IMR-90 (cell line): ENCODE measurements at regions not wholly inside any gene's neighbourhood (a gene's known extent, or its start where the extent isn't known, plus 50 kb on each side); places are given as distances from the start of the nearest gene placed in this dataset.

Experiments
- CEBPB ChIP-seq: IDR thresholded peaks from 2 replicates; pipeline ENCODE4 v1.6.1; 2012; ENCODE audit warnings: low read depth, low read length, improper control_type of control experiment
- FOS ChIP-seq: fragments of 150-350 bp; IDR thresholded peaks from 2 replicates; pipeline ENCODE4 v1.6.1; 2016; ENCODE audit warnings: low read depth, low read length
- MAFK ChIP-seq: IDR thresholded peaks from 2 replicates; pipeline ENCODE4 v1.6.1; 2012; ENCODE audit warnings: low read depth, low read length, improper control_type of control experiment
- MAZ ChIP-seq: IDR thresholded peaks from 2 replicates; pipeline ENCODE4 v1.6.1; 2012; ENCODE audit warnings: low read depth, mild to moderate bottlenecking, low read length, improper control_type of control experiment, moderate library complexity, borderline replicate concordance
- MXI1 ChIP-seq: IDR thresholded peaks from 2 replicates; pipeline ENCODE4 v1.6.1; 2012; ENCODE audit warnings: low read depth, mild to moderate bottlenecking, low read length, moderate library complexity, borderline replicate concordance
- POLR2A ChIP-seq: IDR thresholded peaks from 2 replicates; pipeline ENCODE4 v1.6.1; 2012; ENCODE audit warnings: mild to moderate bottlenecking, low read depth, low read length
- RAD21 ChIP-seq: IDR thresholded peaks from 2 replicates; pipeline ENCODE4 v1.6.1; 2012; ENCODE audit warnings: low read length, improper control_type of control experiment
- RFX5 ChIP-seq: IDR thresholded peaks from 2 replicates; pipeline ENCODE4 v1.8.0; 2012; ENCODE audit warnings: low read depth, mild to moderate bottlenecking, low read length, moderate library complexity
- SMC3 ChIP-seq: fragments of 150-350 bp; IDR thresholded peaks from 2 replicates; pipeline ENCODE4 v1.6.1; 2016; ENCODE audit warnings: low read depth, mild to moderate bottlenecking, antibody characterized with exemption, low read length, moderate library complexity
- TF ChIP-seq, protein P1 (sequence below): conservative IDR thresholded peaks from 2 replicates; pipeline ENCODE4 v1.5.1; 2012; ENCODE audit warnings: mild to moderate bottlenecking, low read depth, low read length, improper control_type of control experiment
- TF ChIP-seq, protein P2 (sequence below): fragments of 150-350 bp; IDR thresholded peaks from 2 replicates; pipeline ENCODE4 v1.6.1; 2016; ENCODE audit warnings: low read depth, mild to moderate bottlenecking, low read length, moderate library complexity, borderline replicate concordance
- TF ChIP-seq, protein P3 (sequence below): fragments of 150-350 bp; IDR thresholded peaks from 2 replicates; pipeline ENCODE4 v1.6.1; 2017; ENCODE audit warnings: mild to moderate bottlenecking, antibody characterized with exemption, low read length, low read depth

DNA sequence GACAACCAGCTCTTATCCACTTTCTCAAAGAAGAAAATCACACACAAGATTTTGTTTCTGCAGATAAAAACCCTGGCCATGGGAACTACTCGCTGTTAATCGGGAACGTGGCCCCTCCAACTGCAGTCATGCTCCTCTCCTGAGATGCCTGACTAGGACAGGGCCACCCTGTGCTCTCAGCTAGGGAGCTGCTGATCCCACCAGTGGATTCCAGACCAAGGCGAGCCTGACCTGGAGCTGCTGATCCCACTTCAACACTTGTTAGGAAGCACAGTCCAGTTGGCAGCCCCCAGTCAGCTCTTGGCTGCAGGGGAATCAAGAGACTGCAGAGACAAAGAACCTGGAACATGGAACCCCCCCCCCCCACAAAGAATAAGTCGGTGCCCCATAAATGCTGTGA is 474.3 kb upstream of the MGMT start:
- TF ChIP-seq, protein P1, sequence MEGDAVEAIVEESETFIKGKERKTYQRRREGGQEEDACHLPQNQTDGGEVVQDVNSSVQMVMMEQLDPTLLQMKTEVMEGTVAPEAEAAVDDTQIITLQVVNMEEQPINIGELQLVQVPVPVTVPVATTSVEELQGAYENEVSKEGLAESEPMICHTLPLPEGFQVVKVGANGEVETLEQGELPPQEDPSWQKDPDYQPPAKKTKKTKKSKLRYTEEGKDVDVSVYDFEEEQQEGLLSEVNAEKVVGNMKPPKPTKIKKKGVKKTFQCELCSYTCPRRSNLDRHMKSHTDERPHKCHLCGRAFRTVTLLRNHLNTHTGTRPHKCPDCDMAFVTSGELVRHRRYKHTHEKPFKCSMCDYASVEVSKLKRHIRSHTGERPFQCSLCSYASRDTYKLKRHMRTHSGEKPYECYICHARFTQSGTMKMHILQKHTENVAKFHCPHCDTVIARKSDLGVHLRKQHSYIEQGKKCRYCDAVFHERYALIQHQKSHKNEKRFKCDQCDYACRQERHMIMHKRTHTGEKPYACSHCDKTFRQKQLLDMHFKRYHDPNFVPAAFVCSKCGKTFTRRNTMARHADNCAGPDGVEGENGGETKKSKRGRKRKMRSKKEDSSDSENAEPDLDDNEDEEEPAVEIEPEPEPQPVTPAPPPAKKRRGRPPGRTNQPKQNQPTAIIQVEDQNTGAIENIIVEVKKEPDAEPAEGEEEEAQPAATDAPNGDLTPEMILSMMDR = no peak
- no peak for TF ChIP-seq FOS
- TF ChIP-seq SMC3 = no peak
- TF ChIP-seq MXI1 = no peak
- no peak for TF ChIP-seq RFX5
- TF ChIP-seq, protein P2, sequence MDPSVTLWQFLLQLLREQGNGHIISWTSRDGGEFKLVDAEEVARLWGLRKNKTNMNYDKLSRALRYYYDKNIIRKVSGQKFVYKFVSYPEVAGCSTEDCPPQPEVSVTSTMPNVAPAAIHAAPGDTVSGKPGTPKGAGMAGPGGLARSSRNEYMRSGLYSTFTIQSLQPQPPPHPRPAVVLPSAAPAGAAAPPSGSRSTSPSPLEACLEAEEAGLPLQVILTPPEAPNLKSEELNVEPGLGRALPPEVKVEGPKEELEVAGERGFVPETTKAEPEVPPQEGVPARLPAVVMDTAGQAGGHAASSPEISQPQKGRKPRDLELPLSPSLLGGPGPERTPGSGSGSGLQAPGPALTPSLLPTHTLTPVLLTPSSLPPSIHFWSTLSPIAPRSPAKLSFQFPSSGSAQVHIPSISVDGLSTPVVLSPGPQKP = no peak
- no peak for TF ChIP-seq POLR2A
- no peak for TF ChIP-seq CEBPB
- no peak for TF ChIP-seq MAFK
- no peak for TF ChIP-seq RAD21
- TF ChIP-seq, protein P3, sequence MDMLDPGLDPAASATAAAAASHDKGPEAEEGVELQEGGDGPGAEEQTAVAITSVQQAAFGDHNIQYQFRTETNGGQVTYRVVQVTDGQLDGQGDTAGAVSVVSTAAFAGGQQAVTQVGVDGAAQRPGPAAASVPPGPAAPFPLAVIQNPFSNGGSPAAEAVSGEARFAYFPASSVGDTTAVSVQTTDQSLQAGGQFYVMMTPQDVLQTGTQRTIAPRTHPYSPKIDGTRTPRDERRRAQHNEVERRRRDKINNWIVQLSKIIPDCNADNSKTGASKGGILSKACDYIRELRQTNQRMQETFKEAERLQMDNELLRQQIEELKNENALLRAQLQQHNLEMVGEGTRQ = no peak
- TF ChIP-seq MAZ = no peak
